NCI-H226 (cell line): ENCODE measurements at regions not wholly inside any gene's neighbourhood (a gene's known extent, or its start where the extent isn't known, plus 50 kb on each side); places are given as distances from the start of the nearest gene placed in this dataset.
A peak's percentile ranks its signal among the peaks of the same experiment; 100 is the strongest.
"Not testable (repeated sequence)": the region's sequence is repeated elsewhere in the genome, so short reads cannot be mapped to it uniquely, and the experiment has no call there.

ENCODE experiments used
- DNase-seq: peaks from one replicate; pipeline ENCODE4 v3.0.0-alpha.2; 2015

DNA sequence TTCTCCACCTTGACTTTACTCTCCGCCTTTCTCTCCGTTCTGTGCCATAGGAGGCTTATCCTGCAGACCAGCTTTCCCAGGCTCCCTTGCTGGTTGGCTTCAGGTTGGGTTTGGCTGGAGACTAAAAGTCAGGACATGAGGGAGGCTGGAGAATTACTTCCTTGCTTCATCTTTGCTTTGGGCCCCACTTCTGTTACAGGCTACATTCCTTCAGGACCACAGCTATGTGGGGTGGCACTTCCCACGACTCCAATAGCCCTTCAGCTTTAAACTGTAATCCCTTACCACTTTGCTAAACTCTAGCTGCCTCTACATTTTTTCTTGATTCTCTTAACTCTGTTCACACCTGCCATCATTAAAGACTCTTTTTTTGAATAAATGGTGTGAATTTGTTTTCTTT, 186.7 kb upstream of the NR4A3 start:
- DNase-seq = peak; percentile 21

GRCh38 chr9:99637641-99638040, 184.0 kb upstream of the NR4A3 start:
- DNase-seq = no peak

GRCh38 chr9:99638971-99639370, 182.7 kb upstream of the NR4A3 start:
- DNase-seq = no peak

DNA sequence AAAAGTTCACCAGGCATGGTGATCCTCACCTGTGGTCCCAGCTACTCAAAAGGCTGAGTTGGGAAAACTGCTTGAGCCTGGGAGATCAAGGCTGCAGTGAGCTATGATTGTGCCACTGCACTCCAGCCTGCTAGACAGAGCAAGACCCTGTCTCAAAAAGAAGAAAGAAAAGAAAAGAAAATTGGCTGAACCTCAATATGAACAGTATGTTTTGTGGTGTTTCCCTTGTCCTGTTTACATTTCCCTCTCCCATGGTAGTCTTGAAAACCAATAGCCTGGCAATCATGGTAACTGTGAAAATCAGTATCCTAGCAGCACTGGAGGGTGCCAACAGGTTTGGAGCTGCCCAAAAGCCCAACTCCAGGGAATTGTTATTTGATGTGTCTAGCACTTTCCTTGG, 174.1 kb upstream of the NR4A3 start:
- DNase-seq = no peak

DNA sequence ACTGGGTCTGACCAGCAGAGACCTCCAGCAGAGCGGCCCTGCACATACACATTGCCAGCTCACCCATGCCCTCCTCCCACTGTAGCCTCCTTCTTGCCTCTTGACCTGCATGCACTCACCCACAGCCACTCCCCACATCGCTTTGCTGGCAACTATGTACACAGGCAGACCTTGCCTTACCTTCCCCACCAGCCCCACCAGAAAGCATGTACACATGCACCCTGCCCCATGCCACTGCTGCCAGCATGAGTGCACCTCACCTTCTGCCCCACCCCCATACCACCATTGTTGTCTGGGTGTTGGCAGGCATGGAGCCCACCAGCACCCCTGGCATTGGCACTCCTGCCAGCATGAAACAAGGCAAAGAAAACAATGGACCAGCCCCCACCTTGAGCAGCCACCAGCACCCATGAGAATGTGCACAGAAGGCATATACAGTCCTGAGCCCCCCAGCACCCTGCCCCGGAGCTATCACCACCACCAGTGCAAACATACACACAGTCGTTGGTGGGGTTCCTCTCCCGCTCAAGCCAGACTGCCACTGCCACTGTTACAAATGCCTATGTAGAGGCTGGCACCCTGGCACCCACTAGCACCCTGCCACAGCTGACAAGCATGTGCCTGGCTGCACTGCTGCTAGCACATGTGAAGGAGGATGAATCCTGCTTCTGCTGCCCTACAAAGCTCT, 171.4 kb upstream of the NR4A3 start:
- no peak for DNase-seq

DNA sequence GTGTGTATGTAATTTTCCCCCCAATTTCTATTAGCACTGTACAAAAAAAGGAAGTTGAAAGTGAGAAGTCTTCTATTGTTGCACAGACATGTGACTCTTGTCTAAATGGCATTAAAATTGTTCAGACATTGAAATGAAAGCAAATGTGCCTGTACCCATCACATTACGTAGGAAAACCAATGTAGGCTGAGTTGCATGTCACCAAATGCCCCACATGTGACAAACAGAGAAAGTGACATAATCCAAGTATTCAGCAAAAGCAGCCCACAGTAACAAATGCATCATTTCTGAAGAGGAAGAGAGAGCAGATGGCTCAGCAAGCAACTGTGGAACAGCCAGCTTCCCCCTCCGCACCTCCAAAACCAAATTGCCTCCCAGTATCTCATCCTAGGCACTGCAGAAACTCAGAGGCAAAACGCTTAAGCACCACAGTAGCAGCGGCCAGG, 161.5 kb upstream of the NR4A3 start:
- no peak for DNase-seq

DNA sequence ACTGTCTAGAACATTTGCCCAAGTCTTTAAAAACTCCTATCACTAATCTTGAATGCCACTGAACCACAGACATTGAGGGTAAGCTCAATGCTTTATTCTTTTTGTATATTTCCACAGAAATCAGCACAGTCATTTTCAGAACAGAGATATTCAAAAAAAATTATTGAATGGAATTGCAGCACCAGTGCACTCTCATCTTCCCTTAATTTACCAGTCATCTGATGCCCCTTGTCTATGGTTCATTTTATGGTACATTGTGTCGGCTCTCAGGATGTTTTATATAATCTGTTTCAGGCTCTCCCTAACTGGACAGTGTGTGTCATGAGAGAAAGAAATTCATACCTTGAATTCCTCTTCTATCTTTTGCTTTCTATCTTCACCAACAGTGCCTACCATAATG, 158.4 kb upstream of the NR4A3 start:
- no peak for DNase-seq

DNA sequence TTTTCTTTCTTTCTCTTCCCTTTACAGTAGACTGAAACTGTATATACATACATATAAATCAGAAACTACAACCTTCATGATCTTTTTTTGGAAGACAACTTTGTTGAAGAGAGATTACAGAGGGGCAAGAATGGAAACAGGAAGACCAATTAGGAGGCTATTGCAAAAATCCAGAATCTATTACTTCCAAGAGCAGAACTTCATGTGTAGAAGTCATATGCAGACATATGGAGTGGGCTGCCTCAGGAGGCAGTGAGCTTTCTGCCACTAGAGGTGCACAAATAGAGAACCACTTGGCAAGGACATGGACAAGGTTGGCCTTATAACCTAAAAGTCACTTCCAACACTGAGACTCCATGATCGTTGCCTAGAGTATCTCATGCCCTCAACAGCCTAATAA, 157.8 kb upstream of the NR4A3 start:
- DNase-seq = no peak

DNA sequence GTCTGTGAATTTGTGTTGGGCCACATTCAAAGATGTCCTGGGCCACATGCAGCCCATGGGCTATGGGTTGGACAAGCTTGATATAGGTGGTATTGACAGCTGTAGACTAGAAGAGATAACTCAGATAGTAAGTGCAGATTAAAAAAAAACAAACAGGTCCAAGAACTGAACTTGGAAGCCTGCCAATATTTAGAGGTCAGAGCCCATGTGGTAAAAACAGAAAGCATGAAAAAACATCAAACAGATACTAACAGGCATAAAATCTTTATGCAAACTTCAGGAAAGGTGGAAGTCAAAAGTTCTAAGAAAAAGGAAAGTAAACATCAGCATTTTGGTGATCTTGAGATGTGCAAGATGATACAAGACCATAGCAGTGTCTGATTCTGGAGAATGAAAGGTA, 155.1 kb upstream of the NR4A3 start:
- DNase-seq = no peak

DNA sequence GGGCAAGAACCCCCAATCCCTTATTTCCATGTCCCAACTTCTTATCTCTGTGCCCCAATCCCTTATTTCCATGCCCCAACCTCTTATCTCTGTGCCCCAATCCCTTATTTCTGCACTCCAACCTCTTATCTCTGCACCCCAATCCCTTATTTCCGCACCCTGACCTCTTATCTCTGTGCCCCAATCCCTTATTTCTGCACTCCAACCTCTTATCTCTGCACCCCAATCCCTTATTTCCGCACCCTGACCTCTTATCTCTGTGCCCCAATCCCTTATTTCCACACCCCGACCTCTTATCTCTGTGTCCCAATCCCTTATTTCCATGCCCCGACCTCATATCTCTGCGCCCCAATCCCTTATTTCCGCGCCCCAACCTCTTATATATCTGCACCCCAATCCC, 150.8 kb upstream of the NR4A3 start:
- DNase-seq = not testable (repeated sequence)

DNA sequence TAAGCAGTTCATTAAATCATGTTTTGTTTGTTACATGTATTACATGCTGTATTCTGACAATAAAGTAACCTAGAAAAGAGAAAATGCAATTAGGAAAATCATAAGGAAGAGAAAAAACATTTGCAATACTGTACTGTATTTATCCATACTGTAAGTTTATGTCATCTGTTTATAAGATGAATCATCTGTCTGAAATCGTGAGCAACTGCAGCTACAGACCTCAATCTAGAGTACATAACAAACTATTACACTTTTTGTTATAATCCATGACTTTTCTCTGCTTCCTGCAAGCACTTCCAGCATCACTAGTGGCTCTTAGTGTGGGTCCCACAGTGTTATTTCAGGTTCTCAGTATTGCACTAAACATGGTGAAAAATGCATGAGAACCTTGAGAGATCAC, 144.4 kb upstream of the NR4A3 start:
- no peak for DNase-seq

DNA sequence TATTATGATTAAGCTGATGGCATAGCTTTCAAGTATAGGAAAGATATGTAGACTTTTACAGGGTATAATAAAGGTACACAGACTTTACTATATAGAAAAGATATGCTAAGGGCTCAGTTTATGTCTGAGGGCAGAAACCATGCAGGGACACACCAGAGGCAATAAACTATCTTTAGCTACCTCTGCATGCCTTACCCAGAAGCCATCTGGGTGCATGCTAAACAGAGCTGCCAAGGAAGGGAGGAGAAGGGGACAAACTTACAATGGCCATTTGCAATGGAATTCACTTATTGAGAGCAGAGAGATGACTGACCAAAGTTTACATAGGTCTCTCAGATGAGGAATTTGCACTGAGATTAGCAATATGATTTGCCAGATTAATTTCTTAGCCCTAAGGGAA, 143.1 kb upstream of the NR4A3 start:
- DNase-seq = no peak

GRCh38 chr9:99680191-99680590, 141.5 kb upstream of the NR4A3 start:
- no peak for DNase-seq

- no peak for DNase-seq
Observed at GRCh38 chr9:99681113-99681512, 140.6 kb upstream of the NR4A3 start.

GRCh38 chr9:99682378-99682777, 139.3 kb upstream of the NR4A3 start:
- no peak for DNase-seq

DNA sequence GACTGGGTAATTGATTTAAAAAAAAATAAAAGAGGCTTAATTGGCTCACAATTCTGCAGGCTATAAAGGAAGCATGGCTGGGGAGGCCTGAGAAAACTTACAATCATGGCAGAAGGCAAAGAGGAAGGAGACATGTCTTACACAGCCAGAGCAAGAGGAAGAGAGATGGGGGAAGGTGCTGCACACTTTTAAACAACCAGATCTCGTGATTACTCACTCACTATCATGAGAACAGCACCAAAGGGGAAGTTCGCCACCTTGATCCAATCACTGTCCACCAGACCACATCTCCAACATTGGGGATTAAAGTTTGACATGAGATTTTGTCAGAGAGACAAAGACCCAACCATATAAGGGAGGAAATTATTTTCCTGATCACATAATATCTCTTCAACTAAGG, 138.8 kb upstream of the NR4A3 start:
- DNase-seq = no peak

DNA sequence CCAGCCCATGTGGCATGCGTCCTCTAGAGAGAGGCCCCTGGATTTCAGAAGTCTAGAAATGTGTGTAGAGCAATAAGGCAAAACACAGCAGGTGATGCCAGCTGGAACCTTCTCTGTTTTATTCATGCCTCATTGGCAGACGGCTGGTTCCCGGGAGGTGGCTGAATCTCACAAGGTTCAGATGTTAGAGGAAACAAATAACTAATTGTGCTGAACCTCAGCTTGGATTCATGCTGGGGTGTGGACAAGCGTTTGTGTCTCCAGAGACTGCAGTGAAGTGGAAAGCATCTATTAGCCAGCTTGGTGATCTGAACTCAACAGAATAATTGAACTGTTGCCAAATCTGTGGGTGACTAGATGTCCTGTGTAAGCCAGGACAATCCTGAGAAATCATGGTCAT, 131.1 kb upstream of the NR4A3 start:
- no peak for DNase-seq

GRCh38 chr9:99693888-99694287, 127.8 kb upstream of the NR4A3 start:
- DNase-seq = no peak

- no peak for DNase-seq
Observed at GRCh38 chr9:99694393-99694792, 127.3 kb upstream of the NR4A3 start.

DNA sequence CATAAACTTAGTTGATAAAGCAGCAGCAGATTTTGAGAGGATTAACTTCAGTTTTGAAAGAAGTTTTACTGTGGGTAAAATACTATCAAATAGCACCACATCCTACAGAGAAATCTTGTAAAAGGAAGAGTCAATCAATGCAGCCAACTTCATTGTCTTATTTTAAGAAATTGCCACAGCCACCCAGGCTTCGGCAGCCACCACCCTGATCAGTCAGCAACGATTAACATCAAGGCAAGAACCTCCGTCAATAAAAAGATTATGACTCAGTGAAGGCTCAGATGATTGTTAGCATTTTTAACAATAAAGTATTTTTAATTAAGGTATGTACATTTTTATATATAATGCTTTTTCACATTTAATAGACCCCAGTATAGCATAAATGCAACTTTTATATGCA, 122.3 kb upstream of the NR4A3 start:
- no peak for DNase-seq

DNA sequence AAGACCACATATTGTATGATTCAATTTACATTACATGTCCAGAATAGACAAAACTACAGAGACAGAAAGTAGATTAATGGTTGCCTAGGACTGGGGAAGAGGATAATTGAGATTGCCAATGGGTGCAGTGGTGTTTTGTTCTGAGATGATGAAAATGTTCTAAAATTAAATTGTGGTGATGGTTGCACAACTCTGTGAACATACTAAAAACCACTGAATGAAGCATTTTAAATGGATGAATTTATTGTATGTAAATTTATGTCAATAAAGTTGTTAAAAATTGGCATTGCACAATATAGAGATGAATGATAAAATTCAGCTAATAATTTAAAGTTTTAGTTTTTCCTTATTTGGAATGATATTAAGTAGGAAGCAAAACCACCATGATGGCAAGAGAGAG, 109.5 kb upstream of the NR4A3 start:
- no peak for DNase-seq

DNA sequence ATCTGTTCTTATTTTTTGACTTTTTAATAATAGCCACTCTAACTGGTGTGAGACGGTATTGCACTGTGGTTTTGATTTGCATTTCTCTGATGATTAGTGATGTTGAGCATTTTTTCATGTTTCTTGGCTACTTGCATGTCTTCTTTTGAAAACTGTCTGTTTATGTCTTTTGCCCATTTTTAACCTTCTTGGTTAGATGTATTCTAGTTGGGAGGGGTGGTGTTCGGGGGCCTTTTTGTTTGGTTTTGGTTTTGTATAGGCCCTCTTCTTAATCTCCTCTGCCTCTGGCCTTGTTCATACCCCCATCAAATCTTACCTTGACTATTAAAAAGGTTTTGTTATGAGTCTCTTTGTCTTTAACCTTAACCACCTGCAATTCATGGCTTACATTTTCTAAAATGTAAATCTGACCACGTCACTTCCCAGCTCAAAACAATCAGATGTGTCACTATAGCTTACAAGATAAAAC, 107.8 kb upstream of the NR4A3 start:
- no peak for DNase-seq

GRCh38 chr9:99718631-99719030, 103.1 kb upstream of the NR4A3 start:
- DNase-seq = no peak

DNA sequence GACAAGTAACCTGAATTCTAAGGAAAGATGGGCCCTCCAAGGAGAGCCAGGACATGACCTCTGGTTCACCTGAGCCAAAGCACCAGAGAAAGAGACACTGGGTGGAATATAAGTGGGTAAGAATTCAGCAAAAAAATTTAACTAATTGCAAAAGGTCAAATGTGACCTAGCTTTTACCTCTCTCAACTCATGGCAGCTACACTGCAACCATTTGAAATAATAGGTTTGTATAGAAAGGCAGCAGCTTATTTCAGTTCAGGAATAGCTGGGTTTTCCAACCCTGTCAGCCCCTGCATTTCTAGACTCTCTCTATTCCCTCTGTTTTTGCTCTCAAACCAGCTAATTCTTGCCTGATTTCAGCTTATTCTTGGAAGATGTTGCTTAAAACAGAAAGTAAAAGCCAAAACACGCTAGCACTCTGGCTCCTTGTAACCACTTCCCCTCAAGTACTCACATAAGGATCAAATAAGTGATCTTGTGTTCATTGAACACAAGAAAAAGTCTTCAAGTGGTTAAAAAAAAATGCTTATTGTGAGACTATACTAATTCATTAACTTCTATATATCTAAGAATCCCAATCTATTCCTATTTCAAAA, 101.1 kb upstream of the NR4A3 start:
- DNase-seq = no peak

- no peak for DNase-seq
Observed at GRCh38 chr9:99721898-99722297, 99.8 kb upstream of the NR4A3 start.
